Stomach smooth muscle (tissue), 2 donors: ENCODE measurements at regions not wholly inside any gene's neighbourhood (a gene's known extent, or its start where the extent isn't known, plus 50 kb on each side); places are given as distances from the start of the nearest gene placed in this dataset.
A peak's percentile ranks its signal among the peaks of the same experiment; 100 is the strongest.

Source experiments
- H3K27ac ChIP-seq: one replicate; pipeline ENCODE4 v1.7.0; 2013; ENCODE audit warnings: mild to moderate bottlenecking, low read length, inconsistent platforms
- H3K27me3 ChIP-seq, 2 donors: one replicate each; pipeline ENCODE4 v1.7.0; 2013; ENCODE audit warnings: low read length in 2 of 2; ENCODE audit not compliant: insufficient read depth in 2 of 2, control insufficient read depth in 1 of 2
- H3K36me3 ChIP-seq, 2 donors: one replicate each; pipeline ENCODE4 v1.7.0; 2013; ENCODE audit warnings: low read length in 2 of 2; ENCODE audit not compliant: control insufficient read depth in 2 of 2, insufficient read depth in 2 of 2
- H3K4me1 ChIP-seq: one replicate; pipeline ENCODE4 v1.7.0; 2013; ENCODE audit warnings: low read length; ENCODE audit not compliant: control insufficient read depth, insufficient read depth
- H3K4me3 ChIP-seq, 2 donors: one replicate each; pipeline ENCODE4 v1.7.0; 2013; ENCODE audit warnings: low read length in 2 of 2
- H3K9ac ChIP-seq, 2 donors: one replicate each; pipeline ENCODE4 v1.7.0; 2013; ENCODE audit warnings: low read length in 2 of 2, mild to moderate bottlenecking in 1 of 2
- H3K9me3 ChIP-seq, 2 donors: one replicate each; pipeline ENCODE4 v1.7.0; 2013; ENCODE audit warnings: low read length in 2 of 2; ENCODE audit not compliant: control insufficient read depth in 2 of 2
- donor health status: healthy.
- donor health status: Pancreatic carcinoma.

DNA sequence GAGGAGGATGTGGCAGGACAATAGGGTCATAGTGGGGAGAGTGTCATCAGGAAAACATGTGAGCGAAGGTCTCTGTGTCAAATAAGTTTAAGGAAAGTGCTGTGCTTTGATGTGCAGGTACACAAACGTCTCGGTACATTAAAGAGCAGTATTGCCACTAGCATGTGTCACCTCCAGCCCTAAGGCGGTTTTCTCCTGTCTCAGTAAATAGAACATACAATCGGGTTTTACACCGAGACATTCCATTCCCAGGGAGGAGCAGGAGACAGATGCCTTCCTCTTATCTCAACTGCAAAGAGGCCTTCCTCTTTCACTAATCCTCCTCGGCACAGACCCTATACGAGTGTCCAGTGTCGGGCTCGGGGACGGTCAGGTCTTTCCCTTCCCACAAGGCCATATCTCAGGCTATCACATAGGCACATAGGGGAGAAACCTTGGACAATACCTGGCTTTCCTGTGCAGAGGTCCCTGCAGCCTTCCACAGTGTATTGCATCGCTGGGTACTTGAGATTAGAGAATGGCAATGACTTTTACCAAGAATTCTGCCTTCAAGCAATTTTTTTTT is 684.5 kb downstream of the PDHA2 start:
- Histone ChIP-seq H3K4me3 (no peak overlapping the region), H3K9ac (no peak overlapping the region), H3K9me3 (peaks cover 0 to 3% of the 10 kb centered on the region in 2 donors), H3K4me1 (no peaks in the 10 kb centered on the region), H3K27ac (no peak overlapping the region), H3K36me3 (no peaks in the 10 kb centered on the region), H3K27me3 (no peaks in the 10 kb centered on the region)

DNA sequence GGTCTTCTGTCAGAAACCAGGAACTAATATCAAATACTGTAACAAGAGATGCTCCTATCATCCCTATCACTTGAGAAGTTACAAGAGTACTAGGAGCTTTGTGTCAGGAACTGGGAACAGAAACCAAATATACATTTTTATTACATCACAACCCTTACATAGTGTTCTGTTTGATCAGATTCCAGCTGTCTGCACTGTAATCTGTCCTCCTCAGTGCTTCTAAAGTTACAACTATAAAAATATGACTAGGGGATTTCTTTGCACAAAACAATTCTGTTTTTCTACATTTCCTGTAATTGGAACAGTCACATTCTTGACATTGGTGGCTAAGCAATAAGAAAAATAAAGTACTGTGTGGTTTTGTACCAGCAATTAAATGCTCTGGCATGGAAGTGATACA is 686.0 kb downstream of the PDHA2 start:
- Histone ChIP-seq H3K27me3 (no peaks in the 10 kb centered on the region), H3K4me1 (no peaks in the 10 kb centered on the region), H3K9ac (no peak overlapping the region), H3K9me3 (peaks cover 0 to 3% of the 10 kb centered on the region in 2 donors), H3K36me3 (no peaks in the 10 kb centered on the region), H3K27ac (no peak overlapping the region), H3K4me3 (no peak overlapping the region)

DNA sequence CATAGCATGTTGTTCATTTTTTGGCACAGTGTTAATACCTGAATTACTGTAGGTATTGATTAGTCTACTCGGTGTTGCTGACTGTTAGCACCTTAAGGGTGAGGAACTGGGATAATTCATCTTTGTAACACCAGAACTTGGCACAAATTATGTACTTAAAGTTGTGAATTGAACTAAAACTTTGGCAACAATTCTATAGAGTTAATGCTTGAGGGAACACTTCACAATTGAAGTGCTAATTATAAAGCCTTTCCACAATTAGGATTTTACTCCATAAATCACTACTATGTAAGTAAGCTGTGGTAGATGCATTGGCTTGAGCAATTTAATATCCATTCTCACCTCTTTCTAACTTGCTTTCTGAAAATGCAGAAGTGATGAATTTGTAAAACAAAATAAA is 686.7 kb downstream of the PDHA2 start:
- no peaks in the 10 kb centered on the region for H3K9me3 ChIP-seq
- H3K27ac ChIP-seq = no peak overlapping the region
- H3K4me1 ChIP-seq = no peaks in the 10 kb centered on the region
- H3K27me3 ChIP-seq = no peaks in the 10 kb centered on the region
- H3K4me3 ChIP-seq = no peak overlapping the region
- H3K9ac ChIP-seq = no peak overlapping the region
- no peaks in the 10 kb centered on the region for H3K36me3 ChIP-seq

DNA sequence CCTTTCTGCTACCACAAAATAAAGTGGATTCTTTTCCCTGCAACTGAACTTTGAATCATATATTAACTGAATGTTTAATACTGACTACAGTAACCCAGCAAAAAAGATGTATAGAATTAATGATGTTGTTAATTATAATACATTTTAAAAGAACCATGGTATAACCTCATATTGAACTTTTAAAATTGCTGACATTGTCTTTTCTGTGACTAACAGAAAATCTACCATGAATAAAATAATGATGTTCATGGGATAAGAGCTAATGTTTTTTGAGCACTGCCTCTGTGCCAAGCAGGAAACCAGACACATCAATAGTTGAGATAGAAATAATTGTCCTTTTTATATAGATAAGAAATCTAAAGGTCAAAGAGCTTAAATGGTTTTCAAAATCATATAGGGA is 691.9 kb downstream of the PDHA2 start:
- no peak overlapping the region for H3K9ac ChIP-seq
- no peaks in the 10 kb centered on the region for H3K27me3 ChIP-seq
- H3K4me3 ChIP-seq = no peak overlapping the region
- H3K27ac ChIP-seq = no peak overlapping the region
- no peaks in the 10 kb centered on the region for H3K4me1 ChIP-seq
- H3K36me3 ChIP-seq = no peaks in the 10 kb centered on the region
- no peaks in the 10 kb centered on the region for H3K9me3 ChIP-seq

DNA sequence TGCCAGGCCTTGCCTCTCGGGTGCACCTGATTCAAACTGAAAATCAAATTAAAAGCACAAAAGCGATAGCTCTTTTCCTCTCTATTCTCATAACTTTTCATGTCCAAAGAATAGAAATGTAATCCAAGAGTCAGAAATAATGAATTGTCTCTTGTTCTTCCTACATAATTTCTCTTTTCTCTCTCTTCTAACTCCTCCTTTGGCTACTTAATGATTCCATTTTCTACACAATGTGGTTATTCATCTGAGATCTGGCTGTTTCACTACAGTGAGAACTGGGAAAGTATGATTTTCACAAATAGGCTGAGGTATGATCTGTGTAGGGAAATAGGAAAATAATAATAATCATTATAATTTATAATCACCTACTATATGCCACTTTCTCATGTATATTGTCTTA is 703.5 kb downstream of the PDHA2 start:
- Histone ChIP-seq H3K27ac (no peak overlapping the region), H3K27me3 (no peaks in the 10 kb centered on the region), H3K36me3 (no peaks in the 10 kb centered on the region), H3K4me3 (no peak overlapping the region), H3K4me1 (no peaks in the 10 kb centered on the region), H3K9ac (no peak overlapping the region), H3K9me3 (no peaks in the 10 kb centered on the region)

DNA sequence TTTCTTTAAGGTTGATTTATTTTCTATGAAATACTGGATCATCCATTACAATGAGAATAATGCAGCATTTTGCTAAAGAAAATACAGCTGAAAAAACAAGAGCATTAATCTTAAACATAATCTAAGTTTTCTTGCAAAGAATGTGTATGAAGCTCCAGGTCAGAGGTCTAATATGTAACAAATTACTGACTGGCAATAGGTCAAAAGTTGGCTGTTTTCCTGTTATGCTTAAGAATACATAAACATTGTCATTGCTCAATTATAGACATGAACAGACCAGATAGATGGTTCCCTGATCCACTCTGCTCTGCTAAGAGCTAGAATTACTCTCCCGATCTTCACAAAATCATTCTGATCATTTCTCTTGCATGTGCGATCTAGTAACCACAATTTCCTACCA is 718.6 kb downstream of the PDHA2 start:
- no peak overlapping the region for H3K4me3 ChIP-seq
- no peaks in the 10 kb centered on the region for H3K27me3 ChIP-seq
- H3K9me3 ChIP-seq = no peaks in the 10 kb centered on the region
- no peak overlapping the region for H3K9ac ChIP-seq
- no peaks in the 10 kb centered on the region for H3K36me3 ChIP-seq
- no peak overlapping the region for H3K27ac ChIP-seq
- H3K4me1 ChIP-seq = no peaks in the 10 kb centered on the region

DNA sequence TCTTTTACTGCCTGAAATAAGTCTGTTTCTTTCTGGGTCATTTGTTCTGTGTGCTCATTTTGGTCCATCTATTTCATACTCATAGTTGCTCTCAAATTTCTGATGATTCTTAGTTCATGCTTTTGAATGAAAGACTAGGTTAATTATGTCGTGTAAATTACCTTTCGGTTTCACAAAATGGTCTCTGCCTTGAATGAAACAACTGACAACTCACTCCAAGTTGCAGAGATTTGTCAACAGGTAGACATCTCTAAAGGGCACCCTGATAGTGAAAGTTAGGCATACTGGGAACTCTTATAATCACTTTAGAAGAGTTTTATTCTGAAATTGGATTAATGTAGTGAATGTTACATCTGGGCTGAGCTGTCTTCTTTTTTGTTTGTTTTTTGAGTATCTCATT is 726.9 kb downstream of the PDHA2 start:
- Histone ChIP-seq H3K9me3 (no peaks in the 10 kb centered on the region), H3K27ac (no peak overlapping the region), H3K36me3 (no peaks in the 10 kb centered on the region), H3K9ac (no peak overlapping the region), H3K4me1 (no peaks in the 10 kb centered on the region), H3K4me3 (no peak overlapping the region), H3K27me3 (no peaks in the 10 kb centered on the region)

DNA sequence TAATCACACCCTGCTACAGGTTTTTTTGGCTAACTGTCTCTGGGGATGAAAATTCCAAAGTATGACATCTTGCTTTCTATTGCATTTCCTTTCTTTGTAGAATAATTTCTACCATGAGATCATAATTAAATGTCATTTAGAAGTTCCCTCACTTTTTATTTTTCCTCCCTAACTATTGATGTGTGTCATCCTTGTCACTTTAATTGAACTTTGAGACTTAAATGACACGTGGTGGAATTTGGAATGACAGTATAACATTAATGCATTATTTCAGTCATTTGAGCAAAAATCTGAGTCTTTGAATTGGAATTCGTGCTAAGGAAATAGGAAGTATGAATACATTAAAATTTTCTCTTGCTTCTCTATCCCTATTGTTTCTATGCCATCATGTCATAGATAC is 745.4 kb downstream of the PDHA2 start:
- Histone ChIP-seq H3K4me3 (no peak overlapping the region), H3K36me3 (no peaks in the 10 kb centered on the region), H3K27ac (no peak overlapping the region), H3K9ac (no peak overlapping the region), H3K9me3 (no peaks in the 10 kb centered on the region), H3K27me3 (no peaks in the 10 kb centered on the region), H3K4me1 (no peaks in the 10 kb centered on the region)

DNA sequence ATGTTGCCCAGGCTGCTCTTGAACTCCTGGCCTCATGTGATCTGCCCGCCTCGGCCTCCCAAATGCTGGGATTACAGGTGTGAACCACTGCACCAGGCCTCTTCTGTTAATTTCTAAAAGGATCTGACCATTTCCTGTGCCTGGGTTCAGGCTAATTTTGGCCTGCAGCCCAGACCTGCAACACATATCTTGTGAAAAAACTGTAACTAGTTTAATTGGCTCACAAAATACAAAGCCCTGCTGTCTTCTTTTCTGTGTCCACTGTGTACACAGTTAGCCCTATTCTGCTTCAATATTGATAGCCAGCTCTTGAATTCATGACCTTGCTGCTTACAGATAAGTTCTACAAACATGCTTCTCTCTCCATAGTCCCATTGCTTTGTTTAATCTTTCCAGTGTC is 753.5 kb downstream of the PDHA2 start:
- no peaks in the 10 kb centered on the region for H3K36me3 ChIP-seq
- H3K9me3 ChIP-seq = no peaks in the 10 kb centered on the region
- no peaks in the 10 kb centered on the region for H3K4me1 ChIP-seq
- H3K4me3 ChIP-seq = no peak overlapping the region
- H3K27ac ChIP-seq = no peak overlapping the region
- H3K9ac ChIP-seq = no peak overlapping the region
- H3K27me3 ChIP-seq = no peaks in the 10 kb centered on the region

DNA sequence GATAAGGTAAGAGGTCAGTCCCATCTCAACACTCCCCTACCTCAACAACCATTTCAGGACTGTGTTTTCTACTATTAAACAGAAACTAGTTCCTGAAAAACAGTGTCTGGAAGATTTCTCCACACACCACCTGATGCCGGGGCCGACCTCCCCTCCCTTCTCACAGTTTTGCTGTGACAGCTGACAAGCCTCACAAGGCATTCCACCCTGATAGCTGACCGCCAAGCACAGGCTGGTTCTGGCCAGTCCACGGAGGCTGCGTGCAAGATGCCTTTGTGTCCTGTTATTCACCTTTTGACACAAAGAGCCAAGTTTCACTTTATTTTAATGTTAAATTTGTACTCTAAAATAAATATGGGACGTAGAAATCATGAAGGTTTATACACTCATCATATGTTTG is 758.6 kb downstream of the PDHA2 start:
- H3K27me3 ChIP-seq = no peaks in the 10 kb centered on the region
- peak overlapping the region in 1 of 2 donors; percentile 8 for H3K4me3 ChIP-seq
- no peak overlapping the region for H3K9ac ChIP-seq
- no peaks in the 10 kb centered on the region for H3K36me3 ChIP-seq
- H3K9me3 ChIP-seq = no peaks in the 10 kb centered on the region
- no peak overlapping the region for H3K27ac ChIP-seq
- H3K4me1 ChIP-seq = no peaks in the 10 kb centered on the region

DNA sequence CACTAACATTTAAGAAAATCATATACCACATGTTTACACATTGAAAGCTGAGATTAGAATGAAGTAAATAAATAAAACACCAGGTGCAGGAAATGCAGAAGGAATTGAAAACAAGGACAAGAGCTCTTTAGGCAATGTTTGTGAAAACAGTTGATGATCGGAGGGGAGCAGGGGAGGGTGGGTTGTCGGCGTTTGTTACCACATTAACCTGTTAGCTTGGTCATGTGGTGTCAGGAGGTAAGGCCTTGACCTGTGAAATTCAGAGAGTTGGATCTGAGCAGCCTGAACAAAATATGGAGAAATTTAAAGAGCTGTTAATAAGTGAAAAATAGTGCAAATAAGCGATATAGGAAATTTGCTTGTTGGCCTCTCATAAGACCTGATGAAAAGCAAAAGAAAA is 759.9 kb downstream of the PDHA2 start:
- Histone ChIP-seq H3K27me3 (no peaks in the 10 kb centered on the region), H3K9me3 (no peaks in the 10 kb centered on the region), H3K27ac (no peak overlapping the region), H3K4me1 (no peaks in the 10 kb centered on the region), H3K36me3 (no peaks in the 10 kb centered on the region), H3K4me3 (no peak overlapping the region), H3K9ac (no peak overlapping the region)
